ENCODE measurements at regions not wholly inside any gene's neighbourhood (a gene's known extent, or its start where the extent isn't known, plus 50 kb on each side); places are given as distances from the start of the nearest gene placed in this dataset.

DNA sequence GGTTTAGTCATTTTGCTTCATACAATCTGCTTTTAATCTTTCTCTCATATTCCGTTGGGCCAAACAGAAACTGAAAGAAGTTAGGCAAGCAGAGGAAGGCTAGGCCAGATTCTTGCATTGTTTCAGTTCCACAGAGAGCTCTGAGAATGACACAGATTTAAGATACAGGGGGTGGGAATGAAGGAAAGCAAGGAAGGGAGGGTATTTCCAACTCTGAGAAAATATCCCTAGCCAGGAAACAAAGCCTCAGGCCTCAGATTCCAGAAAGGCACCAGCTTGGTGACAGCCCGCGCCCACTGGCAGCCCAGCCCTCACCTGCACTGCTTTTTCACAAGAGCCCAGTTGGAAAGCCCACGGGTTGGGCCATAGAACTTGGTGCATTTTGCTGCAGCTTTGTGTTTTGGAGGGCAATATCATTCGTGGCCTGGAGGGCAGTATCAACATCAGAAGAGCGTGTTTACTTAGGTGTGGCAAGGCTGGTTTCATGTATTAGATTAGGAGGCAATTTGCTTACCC lies 63.5 kb downstream of the ENC1 start:
- Mint-ChIP-seq H3K36me3 (ENCODE audit: low read depth) (no peaks in the 10 kb centered on the region), H3K4me1 (ENCODE audit: low read depth) (peaks cover 43% of the 10 kb centered on the region), H3K27me3 (peaks cover 9% of the 10 kb centered on the region), H3K27ac (peak overlapping the region; percentile 56), H3K4me3 (peak overlapping the region; percentile 56), H3K9me3 (no peaks in the 10 kb centered on the region)

GRCh38 chr5:74575741-74576538 lies 64.6 kb downstream of the ENC1 start:
- H3K9me3 Mint-ChIP-seq: peaks cover 1% of the 10 kb centered on the region
- H3K27ac Mint-ChIP-seq: peak overlapping the region; percentile 66
- H3K4me3 Mint-ChIP-seq: no peak overlapping the region

DNA sequence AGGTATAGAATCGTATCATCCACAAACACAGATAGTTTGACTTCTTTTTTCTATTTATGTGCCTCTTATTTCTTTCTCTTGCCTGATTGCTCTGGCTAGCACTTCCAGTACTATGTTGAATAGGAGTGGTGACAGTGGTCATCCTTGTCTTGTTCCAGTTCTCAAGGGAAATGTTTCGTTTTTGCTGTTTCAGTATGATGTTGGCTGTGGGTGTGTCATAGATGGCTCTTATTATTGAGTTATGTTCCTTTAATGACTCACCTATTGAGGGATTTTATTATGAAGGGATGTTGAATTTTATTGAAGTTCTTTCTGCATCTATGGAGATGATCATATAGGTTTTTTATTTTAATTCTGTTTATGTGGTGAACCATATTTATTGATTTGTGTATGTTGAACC lies 70.3 kb downstream of the ENC1 start:
- Mint-ChIP-seq H3K4me1 (ENCODE audit: low read depth) (peaks cover 7% of the 10 kb centered on the region), H3K4me3 (no peak overlapping the region), H3K9me3 (peaks cover 12% of the 10 kb centered on the region), H3K27ac (peak overlapping the region; percentile 36), H3K27me3 (peaks cover 27% of the 10 kb centered on the region), H3K36me3 (ENCODE audit: low read depth) (no peaks in the 10 kb centered on the region)

More at GRCh38 chr5:74575741-74576538, 64.6 kb downstream of the ENC1 start:
- peaks cover 17% of the 10 kb centered on the region for H3K27me3 Mint-ChIP-seq
- no peaks in the 10 kb centered on the region for H3K36me3 Mint-ChIP-seq (ENCODE audit: low read depth)
- H3K4me1 Mint-ChIP-seq (ENCODE audit: low read depth): peaks cover 43% of the 10 kb centered on the region

DNA sequence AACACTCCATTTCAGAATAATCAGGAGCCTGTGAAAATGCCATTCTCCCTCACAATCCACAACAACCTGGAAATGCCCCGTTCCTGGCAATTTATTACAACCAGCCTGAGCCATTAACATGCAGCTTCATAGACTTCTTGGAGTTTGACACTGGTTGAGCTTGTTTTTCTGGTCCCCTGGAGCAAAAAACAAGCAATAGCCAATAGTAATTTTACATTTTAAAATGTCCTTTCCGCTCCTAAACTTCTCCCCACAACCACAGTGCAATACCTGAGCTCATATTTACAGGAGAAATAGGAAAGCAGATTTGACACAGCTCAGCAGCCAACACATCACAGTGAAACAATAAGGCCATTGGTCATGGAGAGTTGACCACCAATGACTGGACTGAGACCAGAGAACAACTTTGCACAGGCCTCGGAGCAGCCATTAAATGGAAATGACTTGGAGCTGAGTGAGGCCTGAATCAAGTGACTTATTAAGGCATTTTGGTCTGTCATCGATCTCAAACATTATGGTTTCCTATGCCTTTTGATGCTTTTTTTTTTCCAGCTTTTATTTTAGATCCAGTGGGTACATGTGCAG lies 73.0 kb downstream of the ENC1 start:
- H3K27ac Mint-ChIP-seq: no peak overlapping the region
- no peaks in the 10 kb centered on the region for H3K36me3 Mint-ChIP-seq (ENCODE audit: low read depth)
- H3K9me3 Mint-ChIP-seq: peaks cover 12% of the 10 kb centered on the region
- H3K27me3 Mint-ChIP-seq: peaks cover 18% of the 10 kb centered on the region
- H3K4me1 Mint-ChIP-seq (ENCODE audit: low read depth): peaks cover 7% of the 10 kb centered on the region
- no peak overlapping the region for H3K4me3 Mint-ChIP-seq

DNA sequence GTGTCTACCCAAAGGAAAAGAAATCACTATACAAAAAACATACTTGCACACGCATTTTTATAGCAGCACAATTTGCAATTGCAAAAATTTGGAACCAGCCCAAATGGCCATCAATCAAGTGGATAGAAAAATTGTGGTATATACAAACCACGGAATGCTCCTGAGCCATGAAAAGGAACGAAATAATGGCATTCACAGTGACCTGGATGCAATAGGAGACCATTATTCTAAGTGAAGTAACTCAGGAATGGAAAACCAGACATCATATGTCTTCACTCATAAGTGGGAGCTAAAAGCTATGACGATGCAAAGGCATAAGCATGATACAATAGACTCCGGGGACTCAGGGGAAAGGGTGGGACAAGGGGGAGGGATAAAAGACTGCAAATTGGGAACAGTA lies 78.4 kb downstream of the ENC1 start:
- H3K36me3 Mint-ChIP-seq (ENCODE audit: low read depth): no peaks in the 10 kb centered on the region
- no peaks in the 10 kb centered on the region for H3K4me1 Mint-ChIP-seq (ENCODE audit: low read depth)
- H3K4me3 Mint-ChIP-seq: no peak overlapping the region
- no peaks in the 10 kb centered on the region for H3K9me3 Mint-ChIP-seq
- peaks cover 7% of the 10 kb centered on the region for H3K27me3 Mint-ChIP-seq
- no peak overlapping the region for H3K27ac Mint-ChIP-seq

DNA sequence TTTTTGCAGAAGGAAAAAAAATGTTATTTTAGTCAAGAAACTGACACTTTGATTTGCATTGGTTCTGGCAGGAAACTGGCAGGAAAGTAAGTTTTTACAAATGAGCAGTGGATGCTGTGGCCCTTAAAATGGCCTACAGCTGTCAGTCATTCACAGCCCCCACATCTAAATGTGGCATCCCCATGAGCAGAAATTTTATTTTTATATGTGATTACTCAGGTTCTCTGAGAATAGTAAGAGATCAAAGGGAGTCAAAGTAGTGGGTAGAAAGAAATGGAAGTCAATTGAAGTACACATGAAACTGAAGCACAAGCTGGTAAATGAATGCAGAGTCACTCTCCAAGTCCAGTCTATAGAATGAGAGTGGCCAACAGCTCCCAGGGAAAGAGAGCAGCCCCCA lies 80.3 kb downstream of the ENC1 start:
- Mint-ChIP-seq H3K9me3 (no peaks in the 10 kb centered on the region), H3K4me3 (no peak overlapping the region), H3K36me3 (ENCODE audit: low read depth) (no peaks in the 10 kb centered on the region), H3K4me1 (ENCODE audit: low read depth) (no peaks in the 10 kb centered on the region), H3K27ac (no peak overlapping the region), H3K27me3 (peaks cover 9% of the 10 kb centered on the region)

GRCh38 chr5:74556631-74557595 lies 83.6 kb downstream of the ENC1 start:
- Mint-ChIP-seq H3K4me1 (ENCODE audit: low read depth) (no peaks in the 10 kb centered on the region), H3K9me3 (no peaks in the 10 kb centered on the region), H3K27ac (no peak overlapping the region), H3K4me3 (no peak overlapping the region), H3K27me3 (peaks cover 20% of the 10 kb centered on the region), H3K36me3 (ENCODE audit: low read depth) (no peaks in the 10 kb centered on the region)

- no peak overlapping the region for H3K4me3 Mint-ChIP-seq
- no peak overlapping the region for H3K27ac Mint-ChIP-seq
- no peaks in the 10 kb centered on the region for H3K4me1 Mint-ChIP-seq (ENCODE audit: low read depth)
- no peaks in the 10 kb centered on the region for H3K36me3 Mint-ChIP-seq (ENCODE audit: low read depth)
- H3K27me3 Mint-ChIP-seq: peaks cover 17% of the 10 kb centered on the region
- no peaks in the 10 kb centered on the region for H3K9me3 Mint-ChIP-seq
Measured at GRCh38 chr5:74556006-74556405, 84.5 kb downstream of the ENC1 start.

DNA sequence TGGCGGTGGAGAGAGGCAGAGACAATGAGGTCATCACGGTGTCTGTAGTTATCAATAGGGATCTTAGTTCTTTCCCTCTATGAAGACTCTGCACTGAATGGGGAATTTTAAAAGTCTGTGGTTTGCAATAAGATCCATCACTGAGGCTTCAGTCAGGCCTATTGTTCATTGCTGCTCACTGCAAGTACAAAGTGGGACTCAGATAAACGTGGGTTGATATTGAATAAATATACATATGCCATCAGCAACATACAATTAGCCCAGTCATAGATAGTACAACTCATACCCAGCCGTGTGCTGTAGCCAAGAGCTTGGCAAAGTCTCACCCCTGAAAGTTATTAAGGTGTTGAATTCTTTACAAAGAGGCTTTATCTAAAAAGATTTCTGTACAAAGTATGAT lies 88.4 kb downstream of the ENC1 start:
- no peaks in the 10 kb centered on the region for H3K36me3 Mint-ChIP-seq (ENCODE audit: low read depth)
- no peaks in the 10 kb centered on the region for H3K9me3 Mint-ChIP-seq
- peaks cover 14% of the 10 kb centered on the region for H3K27me3 Mint-ChIP-seq
- H3K27ac Mint-ChIP-seq: no peak overlapping the region
- no peak overlapping the region for H3K4me3 Mint-ChIP-seq
- no peaks in the 10 kb centered on the region for H3K4me1 Mint-ChIP-seq (ENCODE audit: low read depth)

GRCh38 chr5:74550927-74551326 lies 89.6 kb downstream of the ENC1 start:
- Mint-ChIP-seq H3K27me3 (peaks cover 14% of the 10 kb centered on the region), H3K4me1 (ENCODE audit: low read depth) (no peaks in the 10 kb centered on the region), H3K4me3 (no peak overlapping the region), H3K27ac (no peak overlapping the region), H3K36me3 (ENCODE audit: low read depth) (no peaks in the 10 kb centered on the region), H3K9me3 (no peaks in the 10 kb centered on the region)

- Mint-ChIP-seq H3K27me3 (peaks cover 3% of the 10 kb centered on the region), H3K4me1 (ENCODE audit: low read depth) (no peaks in the 10 kb centered on the region), H3K9me3 (no peaks in the 10 kb centered on the region), H3K27ac (no peak overlapping the region), H3K4me3 (no peak overlapping the region), H3K36me3 (ENCODE audit: low read depth) (no peaks in the 10 kb centered on the region)
Measured at GRCh38 chr5:74549384-74549783, 91.1 kb downstream of the ENC1 start.

GRCh38 chr5:74546796-74547195 lies 93.7 kb downstream of the ENC1 start:
- Mint-ChIP-seq H3K27ac (no peak overlapping the region), H3K4me1 (ENCODE audit: low read depth) (no peaks in the 10 kb centered on the region), H3K4me3 (no peak overlapping the region), H3K36me3 (ENCODE audit: low read depth) (no peaks in the 10 kb centered on the region), H3K27me3 (peaks cover 7% of the 10 kb centered on the region), H3K9me3 (no peaks in the 10 kb centered on the region)

GRCh38 chr5:74544811-74545210 lies 95.7 kb downstream of the ENC1 start:
- no peaks in the 10 kb centered on the region for H3K9me3 Mint-ChIP-seq
- no peak overlapping the region for H3K27ac Mint-ChIP-seq

DNA sequence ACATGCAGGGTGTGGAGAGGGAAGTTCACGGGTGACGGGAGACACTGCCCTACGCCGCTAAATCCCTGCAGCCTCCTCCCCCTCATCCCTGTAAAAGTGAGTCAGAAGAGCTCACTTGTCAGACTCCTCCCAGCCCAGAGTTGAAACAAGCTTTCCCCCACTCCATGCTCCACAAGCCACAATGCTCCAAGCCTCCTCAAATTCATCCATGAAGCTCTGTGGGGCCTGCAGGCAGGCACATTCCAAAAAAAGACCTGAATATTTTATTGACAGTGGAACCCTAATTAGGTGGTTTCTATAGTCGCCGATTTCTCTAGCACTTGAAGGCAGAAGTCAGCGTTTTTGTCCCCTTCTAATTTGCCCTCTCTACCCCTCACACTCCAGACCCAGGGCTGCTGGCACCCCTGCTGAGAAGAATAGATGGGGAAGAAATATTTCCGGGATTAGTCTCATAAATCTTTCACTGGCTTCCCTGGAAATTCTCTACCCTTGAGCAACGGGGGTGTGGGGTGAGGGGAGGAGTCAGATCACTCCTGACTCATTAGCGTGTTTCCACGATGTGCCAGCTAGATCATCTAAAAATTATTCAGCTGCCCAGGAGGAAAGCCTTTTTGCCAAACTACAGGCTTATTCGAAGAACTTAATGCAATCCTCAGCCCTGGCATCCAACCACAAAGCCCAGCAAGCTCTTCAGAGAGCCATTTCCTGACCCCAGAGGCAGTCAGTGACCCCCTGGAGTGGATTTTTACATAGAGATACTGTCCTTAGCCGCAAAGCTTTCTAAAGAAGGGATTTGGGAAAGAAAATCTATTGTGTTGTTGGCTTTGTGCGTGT lies 97.1 kb downstream of the ENC1 start:
- H3K36me3 Mint-ChIP-seq (ENCODE audit: low read depth): no peaks in the 10 kb centered on the region
- no peak overlapping the region for H3K27ac Mint-ChIP-seq
- H3K4me3 Mint-ChIP-seq: no peak overlapping the region
- no peaks in the 10 kb centered on the region for H3K4me1 Mint-ChIP-seq (ENCODE audit: low read depth)
- H3K9me3 Mint-ChIP-seq: no peaks in the 10 kb centered on the region
- peaks cover 19% of the 10 kb centered on the region for H3K27me3 Mint-ChIP-seq

More at GRCh38 chr5:74544811-74545210, 95.7 kb downstream of the ENC1 start:
- H3K36me3 Mint-ChIP-seq (ENCODE audit: low read depth): no peaks in the 10 kb centered on the region
- peaks cover 9% of the 10 kb centered on the region for H3K27me3 Mint-ChIP-seq
- no peak overlapping the region for H3K4me3 Mint-ChIP-seq
- H3K4me1 Mint-ChIP-seq (ENCODE audit: low read depth): no peaks in the 10 kb centered on the region

Data from stimulated activated naive CD8-positive, alpha-beta T cell treated with anti-CD3 and anti-CD28 coated beads, Interleukin-15, Interleukin-2, amounts not matched to agents 100 ng/mL and 50 ng/mL, for 24 hours (primary cell).